ENCODE measurements at regions not wholly inside any gene's neighbourhood (a gene's known extent, or its start where the extent isn't known, plus 50 kb on each side); places are given as distances from the start of the nearest gene placed in this dataset.
"Not testable (repeated sequence)": the region's sequence is repeated elsewhere in the genome, so short reads cannot be mapped to it uniquely, and the experiment has no call there.

GRCh38 chr1:148263128-148263905 is 111.2 kb upstream of the NBPF11 start:
- DNase-seq: peak; percentile 55
- no peak overlapping the region for H3K9ac ChIP-seq (ENCODE audit: low read depth, low read length)
- dilution Hi-C loops (cut with HindIII; ENCODE audit: low sequenced_read_pairs, unreplicated experiment): no loop called here

GRCh38 chr1:148261684-148262083 is 109.6 kb upstream of the NBPF11 start:
- H3K9me1 ChIP-seq (ENCODE audit: insufficient read depth, low read length); H3K79me1 ChIP-seq (ENCODE audit: low read depth in 1 of 2, low read length in 2 of 2); H3K4me3 ChIP-seq (ENCODE audit: insufficient read depth, low read depth, low read length); H2BK5ac ChIP-seq (ENCODE audit: low read depth, low read length, poor library complexity, severe bottlenecking); H3K4me2 ChIP-seq (ENCODE audit: low read depth, low read length); H3K27ac ChIP-seq (ENCODE audit: insufficient read depth, low read length); H2AK9ac ChIP-seq (replicated peaks; ENCODE audit: low read depth, low read length, poor library complexity); dilution Hi-C loops (cut with HindIII; ENCODE audit: low sequenced_read_pairs, unreplicated experiment); CTCF ChIA-PET; H2BK20ac ChIP-seq (ENCODE audit: low read depth, low read length); H3K9ac ChIP-seq (ENCODE audit: low read depth, low read length); BruUV-seq (replicated peaks); in situ Hi-C loops (cut with MboI; ENCODE audit: low sequenced_read_pairs); H3K23ac ChIP-seq (ENCODE audit: low read depth, low read length); H2BK15ac ChIP-seq (ENCODE audit: low read depth, low read length); H3K9me3 ChIP-seq (ENCODE audit: control insufficient read depth, insufficient read depth, low read length); H3K56ac ChIP-seq (ENCODE audit: extremely low read depth, insufficient read depth, low read length); H3K14ac ChIP-seq (replicated peaks; ENCODE audit: low read depth, low read length); H3K4me1 ChIP-seq (ENCODE audit: control insufficient read depth, insufficient read depth, low read length); H3K36me3 ChIP-seq (ENCODE audit: control insufficient read depth, insufficient read depth, low read length); H4K20me1 ChIP-seq (ENCODE audit: insufficient read depth, low read length); H2BK120ac ChIP-seq (ENCODE audit: low read depth, low read length); H4K5ac ChIP-seq (ENCODE audit: low read depth, low read length); intact Hi-C loops (cut with micrococcal nuclease); ATAC-seq (ENCODE audit: low read depth); H2AFZ ChIP-seq (replicated peaks; ENCODE audit: low read length, poor library complexity); H3K27me3 ChIP-seq (ENCODE audit: control insufficient read depth, insufficient read depth, low read length); H2AK5ac ChIP-seq (ENCODE audit: low read depth, low read length); H3K18ac ChIP-seq (ENCODE audit: low read depth, low read length); H3K4ac ChIP-seq (ENCODE audit: low read depth, low read length); H4K8ac ChIP-seq (ENCODE audit: low read depth in 2 of 2, low read length in 2 of 2); DNase-seq; POLR2A ChIA-PET (ENCODE audit: unreplicated experiment); H4K91ac ChIP-seq (ENCODE audit: insufficient read depth, low read depth, low read length): not testable (repeated sequence)
- WGBS, 2 experiments (ENCODE audit: extremely low coverage in 2 of 2, insufficient read length in 1 of 2): no CpG with 5 or more reads among the region's 3 CpGs

More at GRCh38 chr1:148263128-148263905, 111.2 kb upstream of the NBPF11 start:
- Histone ChIP-seq H2AK9ac (replicated peaks; ENCODE audit: low read depth, low read length, poor library complexity) (no peak overlapping the region), H3K14ac (replicated peaks; ENCODE audit: low read depth, low read length) (no peak overlapping the region), H2AFZ (replicated peaks; ENCODE audit: low read length, poor library complexity) (peak overlapping the region; percentile 61), H3K27me3 (ENCODE audit: control insufficient read depth, insufficient read depth, low read length) (peaks cover 8% of the 10 kb centered on the region), H2BK20ac (ENCODE audit: low read depth, low read length) (no peak overlapping the region), H2AK5ac (ENCODE audit: low read depth, low read length) (no peak overlapping the region), H3K9me1 (ENCODE audit: insufficient read depth, low read length) (no peaks in the 10 kb centered on the region), H3K79me1 (ENCODE audit: low read depth in 1 of 2, low read length in 2 of 2) (no peaks in the 10 kb centered on the region), H4K8ac (ENCODE audit: low read depth in 2 of 2, low read length in 2 of 2) (no peak overlapping the region), H3K56ac (ENCODE audit: extremely low read depth, insufficient read depth, low read length) (no peak overlapping the region), H4K20me1 (ENCODE audit: insufficient read depth, low read length) (no peaks in the 10 kb centered on the region), H3K23ac (ENCODE audit: low read depth, low read length) (no peak overlapping the region), H3K36me3 (ENCODE audit: control insufficient read depth, insufficient read depth, low read length) (no peaks in the 10 kb centered on the region), H2BK5ac (ENCODE audit: low read depth, low read length, poor library complexity, severe bottlenecking) (no peak overlapping the region), H3K4me3 (ENCODE audit: insufficient read depth, low read depth, low read length) (peak overlapping the region; percentile 38), H4K91ac (ENCODE audit: insufficient read depth, low read depth, low read length) (no peak overlapping the region), H2BK120ac (ENCODE audit: low read depth, low read length) (no peak overlapping the region), H3K9me3 (ENCODE audit: control insufficient read depth, insufficient read depth, low read length) (no peaks in the 10 kb centered on the region), H3K4ac (ENCODE audit: low read depth, low read length) (no peak overlapping the region), H3K18ac (ENCODE audit: low read depth, low read length) (no peak overlapping the region), H3K27ac (ENCODE audit: insufficient read depth, low read length) (no peak overlapping the region), H4K5ac (ENCODE audit: low read depth, low read length) (no peak overlapping the region), H2BK15ac (ENCODE audit: low read depth, low read length) (no peak overlapping the region), H3K4me2 (ENCODE audit: low read depth, low read length) (peak overlapping the region; percentile 91), H3K4me1 (ENCODE audit: control insufficient read depth, insufficient read depth, low read length) (no peaks in the 10 kb centered on the region)
- CTCF ChIA-PET: no interaction called here
- 1% methylated on average over 18 of the region's 43 CpGs; no CpG with 5 or more reads in 1 of the 2 experiments for WGBS, 2 experiments (ENCODE audit: extremely low coverage in 2 of 2, insufficient read length in 1 of 2)
- peak; percentile 67 for ATAC-seq (ENCODE audit: low read depth)
- POLR2A ChIA-PET (ENCODE audit: unreplicated experiment): no interaction called here
- BruUV-seq (replicated peaks): no TSS peak
- TF ChIP-seq USF2 (IDR thresholded peaks at IDR 0.05; ENCODE audit: low read depth, low read length) (no peak), BHLHE40 (IDR thresholded peaks at IDR 0.05; ENCODE audit: low read depth, low read length) (0 out of 2 replicates have a peak, but pooled peaks have one; percentile 15), POLR2A (IDR thresholded peaks at IDR 0.05; ENCODE audit: low read depth, low read length) (peak; percentile 65; the same call in 1 of the 2 replicates), NFE2L2 (IDR thresholded peaks at IDR 0.05; ENCODE audit: low read depth, low read length) (no peak)
- intact Hi-C loops (cut with micrococcal nuclease) (no loop called here), in situ Hi-C loops (cut with MboI; ENCODE audit: low sequenced_read_pairs) (no loop called here)

All from IMR-90 (cell line).